NCI-H2171 (cell line): ENCODE measurements at regions not wholly inside any gene's neighbourhood (a gene's known extent, or its start where the extent isn't known, plus 50 kb on each side); places are given as distances from the start of the nearest gene placed in this dataset.

Experiments used
- DNase-seq: peaks from one replicate; lab custom pipeline; 2025; lab: John Stamatoyannopoulos, UW

DNA sequence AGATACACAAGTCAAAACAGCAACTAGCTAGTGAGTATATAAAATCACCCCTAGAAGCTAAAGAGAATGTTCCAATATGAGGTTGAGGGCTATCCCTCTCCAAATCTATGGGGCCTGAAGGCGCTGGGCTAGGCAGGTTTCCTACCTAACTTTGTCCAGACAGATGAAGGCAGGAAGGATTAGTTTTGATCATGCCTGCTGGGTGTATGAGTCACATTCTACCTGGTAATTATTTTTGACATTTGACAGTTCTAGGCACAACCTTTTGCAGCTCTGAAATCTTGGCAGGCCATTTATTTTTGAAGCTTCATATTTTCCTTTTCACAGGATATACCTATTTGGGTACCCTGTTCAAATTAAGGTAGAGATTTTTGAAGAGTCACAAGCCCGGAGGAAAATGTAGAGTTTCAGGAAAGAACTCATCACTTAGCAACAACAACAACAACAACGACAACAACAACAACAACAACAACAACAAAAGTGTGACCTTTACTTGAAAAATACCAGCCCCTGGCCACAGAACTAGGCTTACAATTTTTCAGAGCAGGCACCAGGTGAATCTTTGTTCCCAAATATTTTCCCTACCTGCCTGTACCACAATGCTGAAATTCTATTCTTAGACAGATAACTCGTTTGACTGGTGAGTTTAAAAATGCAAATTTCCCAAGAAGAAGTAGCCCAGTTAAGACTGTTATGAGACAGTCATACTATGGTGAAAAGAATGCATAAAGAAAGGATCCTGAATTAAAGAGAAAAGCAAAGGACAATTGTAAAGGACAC is 175.5 kb upstream of the TUT7 start:
- no peak for DNase-seq

DNA sequence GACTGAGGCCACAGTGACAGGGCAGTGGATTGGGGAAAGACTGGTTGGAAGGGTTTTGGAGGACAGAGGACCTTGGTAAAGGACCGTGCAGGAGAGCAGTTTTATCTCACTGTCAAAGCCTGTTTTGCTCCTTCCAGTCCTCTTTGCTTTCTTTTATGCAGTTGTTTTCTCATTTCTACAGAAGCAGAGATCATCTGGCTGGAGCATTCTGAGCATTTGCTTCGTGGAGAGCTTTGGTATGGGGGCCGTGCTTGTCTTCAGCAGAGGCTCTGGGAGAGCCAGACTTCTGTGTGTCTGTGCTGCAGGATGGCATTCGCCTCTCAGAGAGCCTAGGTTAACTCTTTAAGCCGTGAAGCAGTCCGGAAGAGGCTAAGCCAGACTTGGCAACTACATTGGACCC is 171.8 kb upstream of the TUT7 start:
- no peak for DNase-seq

DNA sequence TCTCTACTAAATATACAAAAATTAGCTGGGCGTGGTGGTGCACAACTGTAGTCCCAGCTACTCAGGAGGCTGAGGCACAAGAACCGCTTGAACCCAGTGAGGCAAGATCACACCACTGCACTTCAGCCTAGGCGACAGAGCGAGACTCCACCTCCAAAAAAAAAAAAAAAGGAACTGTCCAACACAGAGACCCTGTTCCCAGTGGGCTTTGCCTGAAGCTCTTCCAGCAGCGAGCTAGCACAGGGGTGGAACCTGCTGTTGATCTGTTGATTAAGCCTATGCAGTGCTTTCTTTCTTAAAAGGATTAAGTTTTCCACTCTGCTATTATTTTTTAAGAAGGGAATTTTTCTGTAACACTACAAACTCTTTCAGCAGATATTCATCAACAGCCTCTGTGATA is 171.0 kb upstream of the TUT7 start:
- DNase-seq: no peak

DNA sequence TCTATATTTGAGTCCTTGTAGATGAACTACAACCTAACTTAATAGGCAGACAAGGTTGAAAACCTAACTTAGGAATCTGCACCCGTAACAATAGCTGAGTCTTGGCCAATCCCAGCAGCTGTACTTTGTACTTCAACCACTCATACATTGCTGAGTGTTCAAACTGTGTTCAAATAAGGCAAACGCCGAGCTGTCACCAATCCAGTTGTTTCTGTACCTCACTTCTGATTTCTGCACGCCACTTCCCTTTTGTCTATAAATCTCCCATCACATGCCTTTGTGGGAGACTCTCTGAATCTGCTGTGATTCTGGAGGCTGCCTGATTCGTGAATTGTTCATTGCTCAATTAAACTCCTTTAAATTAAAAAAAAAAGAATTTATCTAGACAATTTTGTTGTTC is 167.8 kb upstream of the TUT7 start:
- DNase-seq: no peak

DNA sequence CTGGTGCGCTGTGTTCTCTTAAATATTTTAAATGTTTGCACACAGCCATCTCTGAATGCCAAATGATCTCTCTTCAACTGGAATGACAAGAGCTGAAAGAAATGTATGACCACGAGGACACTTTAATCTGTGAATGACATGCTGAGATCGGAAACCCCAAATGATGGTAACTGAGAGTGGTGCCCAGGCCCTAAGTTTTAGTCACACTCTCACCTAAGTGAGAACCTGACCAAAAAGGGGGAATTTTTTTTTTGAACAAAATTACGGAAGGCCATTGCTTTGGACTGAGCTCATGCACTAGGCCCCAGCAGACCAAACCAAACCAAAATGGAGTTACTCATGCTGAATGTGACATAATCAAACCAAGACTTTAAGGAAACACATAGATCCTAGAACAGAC is 167.1 kb upstream of the TUT7 start:
- DNase-seq: no peak

DNA sequence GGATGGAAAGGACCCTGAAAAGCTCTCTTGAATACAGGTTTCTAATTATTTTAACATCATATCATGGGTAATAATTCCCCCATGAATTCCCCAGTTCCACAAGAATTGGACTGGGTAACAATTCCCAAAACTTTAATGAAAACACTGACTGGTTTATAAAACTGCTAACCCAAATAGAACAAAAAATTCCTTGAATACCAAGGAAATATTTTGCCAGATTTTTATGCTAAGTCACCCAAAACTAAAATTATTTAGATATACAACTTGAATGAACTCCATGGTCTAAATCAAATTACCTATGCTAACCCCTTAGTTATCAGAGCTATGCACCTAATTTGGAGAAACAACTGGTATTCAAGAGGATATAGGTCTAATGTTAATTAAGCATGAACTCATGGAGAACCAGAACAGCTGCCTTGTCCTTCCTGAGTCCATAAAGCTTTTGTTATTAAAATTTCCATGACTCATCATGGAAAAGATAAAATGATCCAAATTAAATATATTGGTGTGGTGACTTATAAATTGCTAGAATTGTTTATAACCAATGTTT is 164.9 kb upstream of the TUT7 start:
- no peak for DNase-seq

DNA sequence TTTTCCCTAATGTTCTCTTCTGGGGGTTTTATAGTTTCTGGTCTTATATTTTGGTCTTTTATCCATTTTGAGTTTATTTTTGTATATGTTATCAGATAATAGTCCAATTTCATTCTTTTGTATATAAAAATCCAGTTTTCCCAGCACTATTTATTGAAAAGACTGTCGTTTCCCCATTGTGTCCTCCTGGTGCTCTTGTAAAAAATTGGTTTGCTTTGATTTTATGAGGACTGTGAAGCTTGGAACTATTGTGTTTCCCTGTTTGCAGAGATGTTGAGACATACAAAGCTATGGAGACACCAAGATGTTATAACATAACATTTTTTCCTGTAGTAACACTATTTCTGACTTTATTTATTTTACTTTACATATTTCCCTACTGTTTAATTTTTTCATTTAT is 163.3 kb upstream of the TUT7 start:
- no peak for DNase-seq

DNA sequence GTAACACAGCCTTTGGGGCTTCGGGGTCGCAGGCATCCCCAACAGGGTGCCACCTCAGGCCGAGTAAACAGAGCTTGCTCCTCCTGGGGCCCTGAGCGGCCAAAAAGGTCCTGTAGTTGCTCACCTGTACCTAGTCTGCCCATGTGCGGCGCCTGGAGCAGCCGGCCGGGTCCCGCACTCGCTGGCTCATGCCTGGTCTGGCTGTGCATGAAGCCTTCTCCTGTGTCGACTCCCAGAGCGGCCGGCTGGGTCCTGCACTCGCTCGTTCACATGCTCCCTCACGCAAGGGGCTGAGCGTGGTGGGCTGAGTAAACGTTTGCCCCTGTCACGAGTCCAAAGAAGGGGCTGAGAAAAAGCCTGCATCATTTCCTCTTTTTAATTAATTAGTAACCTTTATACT is 162.4 kb upstream of the TUT7 start:
- no peak for DNase-seq

DNA sequence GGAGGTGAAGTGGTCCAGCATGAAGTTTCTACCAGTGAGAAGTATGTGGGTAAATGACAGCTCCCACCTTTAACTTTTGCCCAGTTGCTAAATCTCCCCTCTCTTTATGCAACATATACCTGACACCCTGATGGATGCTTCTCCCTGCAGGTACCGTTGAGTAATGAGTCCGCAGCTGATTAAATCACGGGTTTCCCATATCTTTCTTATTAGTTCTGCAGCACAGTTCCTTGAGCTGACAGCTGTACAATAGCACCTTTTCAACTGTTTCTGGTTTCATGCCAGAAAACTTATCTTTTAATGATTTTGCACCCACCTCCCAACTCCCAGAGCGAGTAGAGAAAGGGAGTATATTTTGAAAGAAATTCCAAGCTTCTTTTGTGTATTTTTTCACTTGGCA is 161.0 kb upstream of the TUT7 start:
- no peak for DNase-seq

DNA sequence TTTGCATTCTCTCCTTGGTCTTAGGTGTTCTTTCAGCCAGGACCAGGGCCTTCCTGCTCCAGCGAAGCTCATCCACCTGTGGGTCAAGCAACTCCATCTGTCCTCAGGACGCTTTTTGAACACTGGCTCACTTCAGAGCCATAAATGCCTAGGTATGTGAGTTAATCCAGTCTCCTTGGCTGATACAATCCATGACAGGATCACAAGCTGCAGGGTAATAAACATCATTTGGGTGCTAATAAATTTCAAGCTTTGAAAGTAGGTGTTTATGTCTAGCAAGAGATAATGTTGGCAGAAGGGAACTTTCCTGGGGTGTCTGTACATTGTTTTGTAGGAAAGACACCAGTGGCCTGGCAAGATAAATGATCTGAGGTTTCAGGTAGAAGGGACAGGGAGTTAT is 159.2 kb upstream of the TUT7 start:
- DNase-seq: no peak

DNA sequence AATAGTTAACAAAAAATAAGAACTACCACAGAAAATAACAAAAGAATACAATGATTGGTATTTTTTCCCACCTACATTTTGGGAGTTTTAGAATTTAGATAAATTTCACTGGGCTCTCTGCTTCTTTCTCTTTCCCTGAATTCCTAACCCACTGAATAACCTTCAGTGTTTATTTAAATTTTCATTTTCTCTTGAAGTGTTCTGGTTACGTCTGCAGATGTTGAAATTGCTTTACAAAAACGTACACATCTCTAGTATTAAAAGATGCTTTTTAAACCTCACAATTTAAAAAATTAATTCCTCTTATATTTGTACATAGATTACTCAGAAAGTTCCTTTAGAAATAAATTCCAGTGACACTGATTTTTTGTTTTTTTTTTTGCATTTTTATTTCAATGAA is 158.7 kb upstream of the TUT7 start:
- DNase-seq: no peak

DNA sequence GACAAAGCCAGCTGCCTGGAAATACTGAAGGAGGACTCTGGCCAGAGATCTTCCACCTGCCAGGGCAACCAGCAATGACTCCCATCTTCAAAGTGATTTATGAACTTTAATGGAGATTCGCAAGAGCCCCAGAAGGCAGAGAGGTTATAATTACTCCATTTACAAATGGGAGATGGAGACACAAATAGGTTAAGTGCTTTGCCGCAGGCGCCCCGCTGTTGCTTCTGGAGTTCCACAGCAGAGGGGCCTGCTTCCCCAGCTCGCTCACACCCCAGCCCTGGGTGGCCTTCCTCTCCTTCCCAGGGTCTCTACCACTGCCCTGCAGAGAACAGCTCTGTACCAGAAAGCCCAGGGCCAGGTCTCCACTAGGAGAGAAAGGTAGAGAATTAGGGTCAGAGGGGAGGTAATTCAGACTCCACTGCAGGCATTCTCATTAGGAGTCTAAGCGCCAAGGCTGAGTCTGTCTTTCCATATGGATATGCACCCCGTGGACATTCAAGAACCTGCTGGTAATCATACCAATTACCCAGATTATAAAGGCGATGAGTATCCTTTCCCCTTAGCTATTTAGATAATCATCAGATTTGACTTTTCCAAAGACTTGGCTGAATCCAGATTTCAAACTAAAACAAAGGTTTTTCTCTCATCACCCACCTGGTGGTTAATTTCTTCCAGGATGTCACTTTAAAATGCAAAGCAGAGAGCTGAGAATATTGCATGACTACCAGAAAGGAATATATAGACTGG is 157.6 kb upstream of the TUT7 start:
- no peak for DNase-seq

DNA sequence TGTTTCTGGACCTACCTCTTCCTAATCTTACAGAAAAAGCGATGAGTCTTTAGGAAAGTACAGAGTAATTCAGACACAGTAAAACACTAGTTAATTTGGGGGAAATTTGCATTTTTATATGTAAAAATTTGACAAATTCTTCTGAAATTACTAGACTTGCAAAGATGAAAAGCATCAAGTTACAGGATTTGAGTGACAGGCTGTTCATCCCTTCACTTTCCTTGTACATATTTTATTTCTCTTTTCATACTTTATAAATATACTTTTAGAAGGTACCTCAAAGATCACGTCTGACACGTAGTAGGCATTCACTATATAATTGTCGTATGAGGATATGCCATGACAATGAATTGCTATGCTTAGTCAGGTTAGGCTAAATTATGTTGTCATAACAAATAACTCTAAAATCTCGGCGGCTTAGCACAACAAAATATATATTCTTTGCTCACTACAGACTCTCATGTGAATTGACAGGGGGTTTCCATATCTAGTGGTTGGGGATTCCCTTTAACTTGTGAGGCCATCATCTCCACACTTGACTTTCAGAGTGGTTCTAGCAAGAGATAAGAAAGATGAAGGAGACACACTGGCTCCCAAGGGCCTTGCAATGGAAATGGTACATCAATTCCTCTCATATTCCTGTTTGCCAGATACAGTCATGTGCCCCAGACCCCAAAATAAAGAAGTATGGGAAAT is 154.1 kb upstream of the TUT7 start:
- DNase-seq: no peak

DNA sequence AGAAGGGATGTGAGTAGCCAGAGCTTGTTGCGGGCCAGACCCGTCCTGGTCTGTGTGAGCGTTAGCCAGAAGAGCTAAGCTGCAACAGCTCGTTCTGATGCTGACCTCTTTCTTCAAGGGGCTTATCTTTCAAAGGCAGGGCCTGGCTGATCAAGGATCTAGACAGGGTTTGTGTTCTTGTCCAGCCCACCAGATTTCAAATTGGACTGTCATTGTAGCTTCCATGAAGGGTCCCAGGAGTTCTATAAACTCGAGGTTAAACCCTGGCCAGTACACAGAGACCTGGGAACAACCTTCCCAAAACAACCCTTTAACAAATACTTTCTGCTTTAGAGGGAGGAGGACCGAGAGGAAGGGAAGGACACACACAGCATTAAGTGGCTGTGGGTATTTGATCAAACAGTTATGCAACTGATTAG is 153.0 kb upstream of the TUT7 start:
- no peak for DNase-seq

DNA sequence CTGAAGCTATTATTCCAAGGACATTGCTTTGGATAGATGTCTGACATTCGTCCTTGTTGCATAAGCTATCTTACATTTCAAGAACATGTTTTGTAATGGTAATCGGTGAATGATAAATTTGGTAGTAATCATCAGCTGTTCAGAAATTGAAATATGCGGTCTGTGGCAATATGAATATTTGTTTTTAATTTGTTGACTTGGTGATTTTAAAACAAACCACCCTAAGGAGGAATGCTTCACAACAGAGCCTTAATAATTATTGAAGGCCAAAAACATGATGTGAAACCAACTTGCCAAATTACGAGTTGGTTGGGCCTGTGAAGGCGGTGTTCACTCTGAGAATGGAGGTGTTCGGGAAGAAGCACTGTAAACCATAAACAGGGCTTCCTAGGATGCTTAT is 149.7 kb upstream of the TUT7 start:
- no peak for DNase-seq

DNA sequence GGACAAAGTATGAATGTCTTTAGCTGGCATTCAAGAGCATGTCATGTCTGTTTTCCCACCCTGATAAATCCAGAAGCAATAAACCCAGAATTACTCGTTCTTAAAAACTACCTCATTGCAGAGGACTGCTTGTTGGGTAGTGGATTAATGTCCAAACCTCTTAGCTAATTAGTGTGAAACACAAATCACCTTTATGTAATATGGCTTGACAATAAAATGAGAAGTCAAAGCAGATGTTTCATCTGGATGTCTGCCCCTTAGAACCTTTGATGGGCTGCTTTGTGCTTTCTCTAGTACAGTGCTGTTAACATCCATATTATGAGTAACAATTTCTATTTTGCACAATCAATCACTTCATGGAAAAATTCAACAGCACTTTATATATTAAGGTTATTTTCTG is 149.1 kb upstream of the TUT7 start:
- DNase-seq: no peak

DNA sequence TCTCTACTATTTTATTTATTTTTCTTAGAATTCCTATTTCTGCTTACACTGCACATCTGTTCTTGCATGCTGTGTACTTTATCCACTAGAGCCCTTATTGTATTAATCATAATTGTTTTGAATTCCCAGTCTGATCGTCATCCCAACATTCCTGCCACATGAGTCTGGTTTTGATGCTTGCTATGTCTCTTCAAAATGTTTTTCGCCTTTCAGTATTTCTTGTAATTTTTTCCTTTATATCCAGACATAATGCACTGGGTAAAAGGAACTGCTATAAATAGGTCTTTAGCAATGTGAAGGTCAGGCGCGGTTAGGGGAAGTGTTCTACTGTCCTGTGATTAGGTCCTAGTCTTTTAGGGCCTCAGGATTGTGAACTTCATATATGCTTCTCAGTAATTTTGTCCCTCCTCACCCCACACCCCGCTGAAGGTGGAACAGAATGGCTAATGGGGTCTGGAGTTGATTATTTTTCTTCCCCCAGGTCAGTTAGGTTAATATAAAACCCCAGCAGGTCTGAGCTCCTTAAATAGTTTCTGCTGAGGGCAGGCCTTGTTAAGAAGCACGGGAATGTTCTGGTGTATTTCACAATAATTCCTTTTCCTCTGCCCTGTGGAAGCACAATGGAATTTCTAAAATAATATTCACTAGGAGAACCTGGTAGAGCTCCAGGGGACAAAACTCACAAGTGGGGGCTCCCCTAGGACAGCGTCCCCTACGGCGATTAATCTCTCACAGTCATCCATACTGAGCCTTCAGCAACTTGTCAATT is 146.6 kb upstream of the TUT7 start:
- DNase-seq: no peak

DNA sequence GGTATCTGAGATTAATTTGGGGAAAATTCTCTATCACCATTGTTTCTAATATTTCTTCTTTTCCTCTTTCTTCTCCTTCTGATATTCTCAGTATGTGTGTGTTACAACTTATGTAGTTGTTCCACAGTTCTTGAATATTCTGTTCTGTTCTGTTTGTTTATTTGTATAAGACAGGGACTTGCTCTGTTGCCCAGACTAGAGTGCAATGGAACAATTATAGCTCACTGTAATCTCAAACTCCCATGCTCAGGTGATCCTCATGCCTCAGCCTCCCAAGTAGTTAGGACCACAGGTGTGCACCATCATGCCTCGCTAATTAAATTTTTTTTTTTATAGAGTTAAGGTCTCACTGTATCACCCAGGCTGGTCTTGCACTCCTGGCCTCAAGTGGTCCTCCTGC is 145.8 kb upstream of the TUT7 start:
- DNase-seq: no peak

DNA sequence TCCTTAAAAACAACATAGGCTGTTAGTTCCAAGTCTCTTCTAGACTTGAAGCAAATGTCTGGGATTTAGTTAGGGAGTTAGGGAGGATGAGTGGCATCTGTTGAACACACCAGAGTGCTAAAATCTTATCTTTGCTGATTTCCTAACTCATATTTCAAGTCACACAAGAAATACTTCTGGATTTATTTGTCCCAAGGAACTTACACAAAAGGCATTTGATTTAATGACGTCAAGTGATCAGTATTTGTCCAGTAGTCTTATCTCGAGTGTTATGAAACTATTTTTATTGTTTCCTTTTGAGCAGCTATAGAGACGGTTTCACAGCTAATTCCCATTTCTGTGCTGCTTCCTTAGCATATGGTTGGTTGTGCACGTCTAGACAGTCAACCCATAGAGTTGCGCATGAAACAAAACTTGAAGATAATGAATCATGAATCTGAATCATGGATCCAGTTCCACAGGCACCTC is 140.5 kb upstream of the TUT7 start:
- DNase-seq: no peak

DNA sequence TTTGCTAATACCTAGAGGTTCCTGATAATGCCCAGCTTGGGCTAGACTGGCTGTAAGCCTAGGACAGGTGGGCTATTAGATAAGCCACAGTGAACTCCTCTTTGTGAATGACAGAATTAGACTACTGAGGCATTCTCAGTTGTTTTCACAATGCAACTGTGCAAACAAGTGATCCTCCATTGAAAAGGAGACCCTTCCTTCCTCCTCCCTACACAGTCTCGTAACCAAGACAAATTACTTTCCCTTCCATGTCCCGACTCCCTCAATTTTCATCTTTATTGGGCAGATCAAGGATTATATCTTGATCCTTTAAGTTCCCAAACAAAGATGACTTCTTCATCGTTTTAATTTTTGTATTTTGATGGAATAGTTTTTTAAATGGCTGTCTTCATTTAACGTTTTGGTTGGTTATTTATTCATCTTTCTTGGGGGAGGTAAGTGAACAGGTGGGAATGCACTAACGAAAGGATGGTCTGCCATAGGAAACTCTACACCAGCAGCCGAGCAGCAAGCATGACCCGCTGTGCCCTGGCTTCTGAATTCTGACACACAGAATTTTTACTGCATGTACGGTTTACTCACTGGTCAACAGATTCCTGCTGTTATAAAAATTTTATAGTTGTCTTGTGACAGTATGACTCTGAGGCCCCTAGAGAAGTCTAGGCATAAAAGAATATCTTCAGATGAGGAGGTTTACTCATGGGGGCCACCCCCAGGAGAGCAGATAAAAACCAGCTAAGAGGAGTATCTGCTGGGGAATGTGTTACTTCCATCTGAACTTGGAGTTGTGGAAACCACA is 137.5 kb upstream of the TUT7 start:
- no peak for DNase-seq

DNA sequence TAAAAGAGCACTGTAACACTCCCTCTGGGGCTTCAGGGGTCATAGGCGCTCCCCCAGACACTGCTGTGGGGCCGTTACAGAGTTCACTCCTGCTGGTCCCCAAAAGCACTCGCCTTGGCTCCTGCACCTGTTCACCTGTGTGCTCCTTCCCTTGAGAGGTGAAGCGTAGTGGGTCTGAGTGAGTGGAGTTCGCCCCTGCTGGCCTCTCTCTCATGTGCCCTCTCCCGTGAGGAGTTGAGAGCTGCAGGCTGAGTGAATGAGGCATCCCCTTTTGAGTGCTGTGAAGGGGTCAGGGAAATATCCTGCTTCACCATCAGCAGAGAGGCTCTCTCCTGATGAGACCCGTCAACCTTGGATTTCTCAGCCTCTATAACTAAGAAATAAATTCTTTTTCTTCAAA is 134.6 kb upstream of the TUT7 start:
- DNase-seq: no peak
